ENCODE measurements at regions not wholly inside any gene's neighbourhood (a gene's known extent, or its start where the extent isn't known, plus 50 kb on each side); places are given as distances from the start of the nearest gene placed in this dataset.

DNA sequence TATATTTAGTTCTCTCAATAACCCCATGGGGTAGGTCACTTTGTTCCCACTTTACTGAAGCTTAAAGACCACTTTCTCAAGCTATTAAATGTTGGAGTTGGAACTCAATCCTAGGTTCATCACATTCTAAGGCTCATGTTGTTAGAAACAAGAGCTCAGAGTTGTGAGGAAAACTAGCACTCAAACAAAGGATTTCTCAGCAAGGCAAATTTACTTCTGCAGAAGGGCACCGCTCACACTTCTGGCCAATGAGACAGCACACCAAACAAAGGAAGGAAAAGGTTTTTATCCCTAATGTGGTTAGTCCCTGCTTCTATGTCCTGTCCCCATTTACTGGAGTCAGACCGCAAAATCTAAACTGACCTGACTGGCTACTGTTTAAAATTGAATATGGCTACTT, 214.6 kb upstream of the PHF14 start:
- Histone ChIP-seq H3K9me3 (peaks cover 0 to 41% of the 10 kb centered on the region in 2 donors), H3K27me3 (no peaks in the 10 kb centered on the region), H3K27ac (no peak overlapping the region), H3K4me1 (no peaks in the 10 kb centered on the region), H3K4me3 (no peak overlapping the region), H3K36me3 (no peaks in the 10 kb centered on the region)
- TF ChIP-seq, protein P1, sequence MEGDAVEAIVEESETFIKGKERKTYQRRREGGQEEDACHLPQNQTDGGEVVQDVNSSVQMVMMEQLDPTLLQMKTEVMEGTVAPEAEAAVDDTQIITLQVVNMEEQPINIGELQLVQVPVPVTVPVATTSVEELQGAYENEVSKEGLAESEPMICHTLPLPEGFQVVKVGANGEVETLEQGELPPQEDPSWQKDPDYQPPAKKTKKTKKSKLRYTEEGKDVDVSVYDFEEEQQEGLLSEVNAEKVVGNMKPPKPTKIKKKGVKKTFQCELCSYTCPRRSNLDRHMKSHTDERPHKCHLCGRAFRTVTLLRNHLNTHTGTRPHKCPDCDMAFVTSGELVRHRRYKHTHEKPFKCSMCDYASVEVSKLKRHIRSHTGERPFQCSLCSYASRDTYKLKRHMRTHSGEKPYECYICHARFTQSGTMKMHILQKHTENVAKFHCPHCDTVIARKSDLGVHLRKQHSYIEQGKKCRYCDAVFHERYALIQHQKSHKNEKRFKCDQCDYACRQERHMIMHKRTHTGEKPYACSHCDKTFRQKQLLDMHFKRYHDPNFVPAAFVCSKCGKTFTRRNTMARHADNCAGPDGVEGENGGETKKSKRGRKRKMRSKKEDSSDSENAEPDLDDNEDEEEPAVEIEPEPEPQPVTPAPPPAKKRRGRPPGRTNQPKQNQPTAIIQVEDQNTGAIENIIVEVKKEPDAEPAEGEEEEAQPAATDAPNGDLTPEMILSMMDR (IDR thresholded peaks at IDR 0.05), result no peak
- DNase-seq (no peak), ATAC-seq (no peak)
- intact Hi-C loops (cut with DNase I), result no loop called here

DNA sequence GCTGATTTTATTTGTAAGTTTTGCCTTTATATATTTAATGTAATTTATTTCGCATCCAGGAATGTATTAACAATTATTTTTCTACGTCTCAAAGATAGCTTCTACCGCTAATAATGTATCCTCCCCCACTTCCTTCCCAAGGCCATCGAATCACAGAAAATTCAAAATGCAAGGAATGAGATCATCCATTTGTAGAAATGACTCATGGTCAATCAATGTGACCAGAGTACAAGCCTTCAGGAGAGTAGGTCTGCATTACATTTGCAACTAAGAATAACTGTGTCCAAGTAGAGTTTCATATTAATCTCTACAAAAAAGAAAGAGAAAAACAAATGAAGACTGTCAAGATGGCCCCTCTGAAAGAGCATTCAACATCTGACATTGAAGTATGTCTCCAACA, 205.9 kb upstream of the PHF14 start:
- Histone ChIP-seq H3K27ac (no peak overlapping the region), H3K9me3 (no peaks in the 10 kb centered on the region), H3K4me3 (no peak overlapping the region), H3K4me1 (no peaks in the 10 kb centered on the region), H3K36me3 (no peaks in the 10 kb centered on the region), H3K27me3 (no peaks in the 10 kb centered on the region)
- TF ChIP-seq, protein P1 (IDR thresholded peaks at IDR 0.05), result no peak
- ATAC-seq (no peak), DNase-seq (no peak)
- intact Hi-C loops (cut with DNase I), result no loop called here

DNA sequence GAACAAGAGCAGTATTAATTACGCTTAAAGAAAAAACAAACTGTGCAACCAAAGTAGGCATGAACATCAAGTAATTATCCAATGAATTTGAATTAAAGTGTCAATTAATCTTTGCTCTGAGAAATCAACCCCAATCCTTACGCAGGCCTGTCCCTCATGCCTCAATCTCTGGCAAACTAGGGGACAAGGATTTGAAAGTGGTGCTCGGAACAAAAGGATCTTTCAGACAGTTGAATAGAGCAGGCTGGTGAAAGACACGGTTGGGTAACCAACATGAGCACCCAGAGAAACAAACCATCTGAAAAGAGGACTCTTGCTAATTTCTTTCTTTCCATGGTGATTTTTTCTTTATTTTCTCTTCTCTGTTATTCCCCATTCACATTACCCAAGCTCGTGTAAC, 203.5 kb upstream of the PHF14 start:
- H3K4me3 ChIP-seq, result no peak overlapping the region
- intact Hi-C loops (cut with DNase I), result no loop called here
- ATAC-seq, result no peak
- H3K27me3 ChIP-seq, result no peaks in the 10 kb centered on the region
- H3K9me3 ChIP-seq, result no peaks in the 10 kb centered on the region
- H3K36me3 ChIP-seq, result no peaks in the 10 kb centered on the region
- no peak for DNase-seq
- TF ChIP-seq, protein P1 (IDR thresholded peaks at IDR 0.05), result no peak
- no peaks in the 10 kb centered on the region for H3K4me1 ChIP-seq
- H3K27ac ChIP-seq, result no peak overlapping the region

DNA sequence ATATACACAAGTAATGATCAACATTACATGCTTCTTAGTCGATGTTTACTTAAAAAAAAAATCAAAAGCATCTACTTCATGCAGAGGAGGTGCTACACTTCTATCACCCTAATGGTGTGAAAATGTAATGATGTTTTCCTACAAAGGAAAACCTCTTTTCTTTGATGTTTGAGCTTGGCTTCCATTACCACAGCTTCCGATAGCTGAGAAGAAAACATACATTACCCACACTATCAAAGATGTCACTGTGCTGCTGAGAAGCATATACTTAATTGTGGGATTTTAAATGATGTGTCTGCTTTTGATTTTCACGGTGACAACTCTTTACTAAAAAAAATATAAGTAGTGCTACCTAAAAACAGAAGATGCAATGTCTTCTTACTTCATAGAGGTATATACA, 200.2 kb upstream of the PHF14 start:
- H3K9me3 ChIP-seq, result no peaks in the 10 kb centered on the region
- no peak for ATAC-seq
- intact Hi-C loops (cut with DNase I), result no loop called here
- no peak for DNase-seq
- no peak overlapping the region for H3K27ac ChIP-seq
- H3K27me3 ChIP-seq, result no peaks in the 10 kb centered on the region
- no peaks in the 10 kb centered on the region for H3K4me1 ChIP-seq
- H3K4me3 ChIP-seq, result no peak overlapping the region
- TF ChIP-seq, protein P1 (IDR thresholded peaks at IDR 0.05), result no peak
- H3K36me3 ChIP-seq, result no peaks in the 10 kb centered on the region

DNA sequence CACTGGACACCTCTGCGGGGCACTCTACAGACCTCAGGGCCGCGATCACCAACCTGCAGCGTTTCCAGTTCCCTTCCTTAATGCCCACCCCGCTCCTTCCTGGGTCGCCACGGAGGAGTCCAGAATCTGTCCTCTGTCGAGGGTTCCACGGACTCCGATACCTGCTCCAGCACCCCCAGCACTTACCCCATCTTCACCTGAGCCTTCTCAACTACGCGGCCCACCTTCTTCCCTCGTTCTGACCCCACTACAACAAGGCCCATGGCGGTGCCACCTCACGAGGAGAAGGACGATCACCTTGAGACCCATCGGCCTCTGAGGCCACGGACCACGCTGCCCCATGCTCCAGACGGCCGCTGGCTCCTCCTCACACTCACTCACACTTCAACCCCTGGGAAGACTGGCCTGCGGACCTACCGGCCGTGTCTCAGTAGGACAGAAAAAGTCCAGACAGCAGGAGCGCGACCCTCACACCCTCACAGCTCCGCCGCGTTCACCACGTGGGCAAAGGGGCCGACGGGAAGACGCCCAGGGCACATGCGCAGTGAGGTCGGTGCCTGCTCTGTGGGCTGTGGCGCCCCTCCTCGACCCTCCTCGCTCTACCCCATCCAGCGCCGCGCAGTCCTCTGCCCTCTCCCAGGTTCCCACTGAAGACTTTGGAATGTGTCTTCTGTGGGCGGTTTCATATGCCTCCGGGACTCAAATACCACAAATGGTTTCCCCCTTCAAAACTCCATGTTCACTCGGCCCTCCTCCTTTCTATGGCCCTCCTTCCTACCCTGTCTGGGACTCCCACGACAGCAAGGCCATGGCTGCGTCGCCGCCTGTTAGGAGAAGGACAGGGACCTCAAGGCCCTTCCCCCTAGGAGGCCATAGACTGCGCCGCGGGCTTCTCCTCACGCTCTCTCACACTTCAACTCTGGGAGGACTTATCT, 193.9 kb upstream of the PHF14 start:
- TF ChIP-seq, protein P1 (IDR thresholded peaks at IDR 0.05), result no peak
- H3K27me3 ChIP-seq, result no peaks in the 10 kb centered on the region

More for the DNA sequence above, 193.9 kb upstream of the PHF14 start:
- ATAC-seq (no peak), DNase-seq (peak in 1 of 4 donors; percentile 74)
- H3K36me3 ChIP-seq, result no peaks in the 10 kb centered on the region
- no peaks in the 10 kb centered on the region for H3K4me1 ChIP-seq
- H3K27ac ChIP-seq, result no peak overlapping the region
- intact Hi-C loops (cut with DNase I), result no loop called here
- no peak overlapping the region for H3K4me3 ChIP-seq
- H3K9me3 ChIP-seq, result peaks cover 0 to 6% of the 10 kb centered on the region in 2 donors

All from left lung (tissue), 4 donors.